SK-N-MC (cell line): ENCODE measurements at regions not wholly inside any gene's neighbourhood (a gene's known extent, or its start where the extent isn't known, plus 50 kb on each side); places are given as distances from the start of the nearest gene placed in this dataset.

Experiments
- EZH2 ChIP-seq: fragments of 200-600 bp; sonication (generic); IDR thresholded peaks from one replicate; pipeline ENCODE4 v1.6.1; 2017; ENCODE audit warnings: antibody characterized with exemption
- POLR2AphosphoS5 ChIP-seq: IDR thresholded peaks from 2 replicates; pipeline ENCODE4 v1.6.1; 2012; ENCODE audit warnings: mild to moderate bottlenecking, low read depth, low read length, borderline replicate concordance

GRCh38 chr6:82687855-82688254 lies 324.2 kb downstream of the TPBG start:
- TF ChIP-seq EZH2 (no peak), POLR2AphosphoS5 (no peak)
